ENCODE measurements at regions not wholly inside any gene's neighbourhood (a gene's known extent, or its start where the extent isn't known, plus 50 kb on each side); places are given as distances from the start of the nearest gene placed in this dataset.

DNA sequence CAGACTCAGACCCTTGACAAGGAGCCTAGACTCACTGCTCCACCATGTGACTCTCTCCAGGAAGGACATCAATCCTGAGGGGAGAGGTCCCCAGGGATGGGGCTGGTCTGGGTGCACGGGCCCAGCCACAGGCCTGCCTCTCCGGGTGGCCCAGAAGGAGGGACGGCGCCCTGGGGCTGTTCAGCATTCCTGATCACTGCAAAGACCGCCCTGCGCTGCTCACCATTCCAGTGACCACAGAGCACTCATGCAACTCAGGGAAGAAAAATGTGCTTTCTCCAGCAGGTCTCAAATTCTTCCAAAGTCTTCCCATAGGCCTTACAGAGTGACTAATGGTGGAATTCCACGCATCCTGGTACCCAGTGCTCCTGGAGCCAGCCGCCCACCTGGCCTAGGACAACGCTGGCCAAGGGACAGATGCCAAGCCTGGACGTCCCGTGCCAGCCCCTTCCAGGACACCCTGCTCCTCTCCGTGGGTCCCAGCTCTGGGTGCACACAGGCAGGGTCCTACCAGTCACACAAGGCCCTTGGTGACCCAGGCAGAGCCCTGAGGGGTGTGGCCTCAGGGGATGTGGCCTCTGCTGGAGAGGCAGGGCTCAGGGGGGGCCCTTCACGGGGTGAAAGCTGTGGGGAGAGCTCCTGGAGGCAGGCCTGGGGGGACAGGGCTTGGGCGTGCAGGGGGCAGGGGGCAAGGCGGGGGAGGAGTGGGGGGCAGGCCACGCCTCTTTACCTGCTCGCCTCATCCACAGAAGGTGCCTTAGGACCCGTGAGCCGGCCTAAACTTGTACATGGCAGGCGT, 178.8 kb downstream of the IGLL1 start:
- TF ChIP-seq POLR2A (IDR thresholded peaks at IDR 0.05; ENCODE audit: low read depth, low read length): no peak
- no peak for TF ChIP-seq RAD21 (IDR thresholded peaks at IDR 0.05; ENCODE audit: low read length)
- TF ChIP-seq, protein P1, sequence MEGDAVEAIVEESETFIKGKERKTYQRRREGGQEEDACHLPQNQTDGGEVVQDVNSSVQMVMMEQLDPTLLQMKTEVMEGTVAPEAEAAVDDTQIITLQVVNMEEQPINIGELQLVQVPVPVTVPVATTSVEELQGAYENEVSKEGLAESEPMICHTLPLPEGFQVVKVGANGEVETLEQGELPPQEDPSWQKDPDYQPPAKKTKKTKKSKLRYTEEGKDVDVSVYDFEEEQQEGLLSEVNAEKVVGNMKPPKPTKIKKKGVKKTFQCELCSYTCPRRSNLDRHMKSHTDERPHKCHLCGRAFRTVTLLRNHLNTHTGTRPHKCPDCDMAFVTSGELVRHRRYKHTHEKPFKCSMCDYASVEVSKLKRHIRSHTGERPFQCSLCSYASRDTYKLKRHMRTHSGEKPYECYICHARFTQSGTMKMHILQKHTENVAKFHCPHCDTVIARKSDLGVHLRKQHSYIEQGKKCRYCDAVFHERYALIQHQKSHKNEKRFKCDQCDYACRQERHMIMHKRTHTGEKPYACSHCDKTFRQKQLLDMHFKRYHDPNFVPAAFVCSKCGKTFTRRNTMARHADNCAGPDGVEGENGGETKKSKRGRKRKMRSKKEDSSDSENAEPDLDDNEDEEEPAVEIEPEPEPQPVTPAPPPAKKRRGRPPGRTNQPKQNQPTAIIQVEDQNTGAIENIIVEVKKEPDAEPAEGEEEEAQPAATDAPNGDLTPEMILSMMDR (conservative IDR thresholded peaks at IDR 0.05; ENCODE audit: low read depth, low read length): no peak
- TF ChIP-seq, protein P2, sequence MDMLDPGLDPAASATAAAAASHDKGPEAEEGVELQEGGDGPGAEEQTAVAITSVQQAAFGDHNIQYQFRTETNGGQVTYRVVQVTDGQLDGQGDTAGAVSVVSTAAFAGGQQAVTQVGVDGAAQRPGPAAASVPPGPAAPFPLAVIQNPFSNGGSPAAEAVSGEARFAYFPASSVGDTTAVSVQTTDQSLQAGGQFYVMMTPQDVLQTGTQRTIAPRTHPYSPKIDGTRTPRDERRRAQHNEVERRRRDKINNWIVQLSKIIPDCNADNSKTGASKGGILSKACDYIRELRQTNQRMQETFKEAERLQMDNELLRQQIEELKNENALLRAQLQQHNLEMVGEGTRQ (IDR thresholded peaks at IDR 0.05; ENCODE audit: low read depth, low read length): no peak
- no peak for TF ChIP-seq CEBPB (IDR thresholded peaks at IDR 0.05; ENCODE audit: low read depth, low read length)
- TF ChIP-seq BHLHE40 (IDR thresholded peaks at IDR 0.05; ENCODE audit: low read depth, low read length): no peak
- no peak for TF ChIP-seq MAZ (IDR thresholded peaks at IDR 0.05; ENCODE audit: borderline replicate concordance, low read depth, low read length)
- TF ChIP-seq SMC3 (IDR thresholded peaks at IDR 0.05; ENCODE audit: low read depth, low read length): no peak
- no peak for TF ChIP-seq MXI1 (IDR thresholded peaks at IDR 0.05; ENCODE audit: borderline replicate concordance, low read depth, low read length)
- no peak for TF ChIP-seq CHD1 (IDR thresholded peaks at IDR 0.05; ENCODE audit: low read depth, low read length)
- TF ChIP-seq RFX5 (IDR thresholded peaks at IDR 0.05; ENCODE audit: low read depth, low read length): no peak
- TF ChIP-seq NFE2L2 (IDR thresholded peaks at IDR 0.05; ENCODE audit: low read depth, low read length): no peak
- TF ChIP-seq, protein P3, sequence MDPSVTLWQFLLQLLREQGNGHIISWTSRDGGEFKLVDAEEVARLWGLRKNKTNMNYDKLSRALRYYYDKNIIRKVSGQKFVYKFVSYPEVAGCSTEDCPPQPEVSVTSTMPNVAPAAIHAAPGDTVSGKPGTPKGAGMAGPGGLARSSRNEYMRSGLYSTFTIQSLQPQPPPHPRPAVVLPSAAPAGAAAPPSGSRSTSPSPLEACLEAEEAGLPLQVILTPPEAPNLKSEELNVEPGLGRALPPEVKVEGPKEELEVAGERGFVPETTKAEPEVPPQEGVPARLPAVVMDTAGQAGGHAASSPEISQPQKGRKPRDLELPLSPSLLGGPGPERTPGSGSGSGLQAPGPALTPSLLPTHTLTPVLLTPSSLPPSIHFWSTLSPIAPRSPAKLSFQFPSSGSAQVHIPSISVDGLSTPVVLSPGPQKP (IDR thresholded peaks at IDR 0.05; ENCODE audit: borderline replicate concordance, low read depth, low read length): no peak

Data from IMR-90 (cell line).